ENCODE measurements at regions not wholly inside any gene's neighbourhood (a gene's known extent, or its start where the extent isn't known, plus 50 kb on each side); places are given as distances from the start of the nearest gene placed in this dataset.

- no peak for TF ChIP-seq CTCF (IDR thresholded peaks at IDR 0.05)
- no peak for TF ChIP-seq POLR2A (IDR thresholded peaks at IDR 0.05)
Measured at GRCh38 chr2:189360861-189361260, 80.4 kb upstream of the WDR75 start.

All from esophagus squamous epithelium (tissue), 4 donors.